Epithelial cell of esophagus (primary cell): ENCODE measurements at regions not wholly inside any gene's neighbourhood (a gene's known extent, or its start where the extent isn't known, plus 50 kb on each side); places are given as distances from the start of the nearest gene placed in this dataset.

Experiments used
- DNase-seq: peaks from one replicate; pipeline ENCODE4 v3.0.0; 2010; ENCODE audit warnings: low read depth
- H3K4me3 ChIP-seq: 2 replicates; pipeline ENCODE4 v1.5.1; 2011; ENCODE audit warnings: mild to moderate bottlenecking, low read length, control low read depth
- CTCF ChIP-seq: IDR thresholded peaks from 2 replicates; pipeline ENCODE4 v1.5.1; 2011; ENCODE audit warnings: low read depth, mild to moderate bottlenecking, low read length, control low read depth, inconsistent platforms; ENCODE audit not compliant: insufficient read depth; ENCODE audit errors: missing control alignments

- H3K4me3 ChIP-seq = no peak overlapping the region
- TF ChIP-seq CTCF = no peak
- DNase-seq = no peak
These were observed 207.8 kb downstream of the RND3 start for GRCh38 chr2:150279686-150280085.

DNA sequence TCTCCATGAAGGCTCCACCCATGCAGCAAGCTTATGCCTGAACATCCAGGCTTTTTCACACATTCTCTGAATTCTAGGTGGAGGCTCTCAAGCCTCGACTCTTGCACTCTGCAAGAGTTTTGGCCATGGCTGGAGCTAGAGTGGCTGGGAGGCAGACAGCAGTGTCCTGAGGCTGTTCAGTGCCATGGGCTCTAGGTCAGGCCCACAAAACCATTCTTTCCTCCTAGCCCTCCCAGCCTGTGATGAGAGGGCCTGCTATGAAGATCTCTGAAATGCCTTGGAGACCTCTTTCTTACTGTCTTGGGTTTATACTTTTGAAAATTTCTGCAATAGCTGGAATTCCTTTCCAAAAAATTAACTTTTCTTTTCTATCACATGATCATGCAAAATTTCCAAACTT, 210.7 kb downstream of the RND3 start:
- H3K4me3 ChIP-seq = no peak overlapping the region
- TF ChIP-seq CTCF = no peak
- no peak for DNase-seq

- TF ChIP-seq CTCF = no peak
- H3K4me3 ChIP-seq = no peak overlapping the region
- peak; percentile 90 for DNase-seq
These were observed 213.4 kb downstream of the RND3 start for GRCh38 chr2:150274108-150274507.

DNA sequence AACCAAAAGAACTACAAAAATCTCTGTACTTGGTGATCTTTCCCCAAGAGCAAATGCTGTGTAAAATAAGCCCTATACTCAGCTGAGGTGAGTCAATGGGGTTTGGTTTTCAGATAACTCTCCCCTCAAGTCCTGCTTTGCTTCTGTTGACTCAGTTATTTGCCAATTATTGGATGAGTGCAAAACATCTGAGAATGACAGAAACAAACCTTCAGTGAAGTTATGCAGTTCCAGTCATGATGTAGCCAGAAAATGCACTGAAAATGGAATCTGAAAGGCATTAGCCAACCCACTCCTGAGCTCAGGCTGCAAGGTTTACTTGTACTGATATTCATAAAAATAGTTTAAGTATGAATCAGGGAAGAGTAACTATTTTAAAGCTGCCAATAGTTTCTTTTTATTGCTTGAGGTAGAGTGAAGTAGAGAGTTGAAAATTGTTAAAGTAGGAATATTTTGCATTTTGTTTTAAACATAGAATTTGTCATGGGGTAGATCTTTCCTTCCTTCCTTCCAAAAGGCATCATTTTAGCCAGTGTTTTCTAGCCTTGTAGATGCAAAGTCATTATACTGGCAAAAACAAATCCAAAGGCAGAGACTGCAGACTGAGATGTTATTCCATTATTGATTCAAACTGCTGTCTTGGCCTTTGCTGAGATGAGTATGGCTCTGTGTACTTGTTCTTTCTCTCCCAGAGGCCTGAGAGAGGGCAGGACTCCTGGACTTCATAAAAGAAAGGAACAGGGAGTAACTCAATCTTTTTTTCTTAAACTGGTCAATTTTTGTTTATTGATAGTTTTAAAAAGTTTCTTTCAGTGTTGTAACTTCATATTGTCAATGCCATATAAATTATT, 215.3 kb downstream of the RND3 start:
- H3K4me3 ChIP-seq = no peak overlapping the region
- DNase-seq = peak; percentile 93

GRCh38 chr2:150267651-150268415, 219.6 kb downstream of the RND3 start:
- H3K4me3 ChIP-seq = no peak overlapping the region
- DNase-seq = peak; percentile 94
- no peak for TF ChIP-seq CTCF

More for the DNA sequence above, 215.3 kb downstream of the RND3 start:
- TF ChIP-seq CTCF = no peak

GRCh38 chr2:150266931-150267330, 220.5 kb downstream of the RND3 start:
- no peak overlapping the region for H3K4me3 ChIP-seq
- DNase-seq = no peak
- no peak for TF ChIP-seq CTCF
